ENCODE measurements at regions not wholly inside any gene's neighbourhood (a gene's known extent, or its start where the extent isn't known, plus 50 kb on each side); places are given as distances from the start of the nearest gene placed in this dataset.

DNA sequence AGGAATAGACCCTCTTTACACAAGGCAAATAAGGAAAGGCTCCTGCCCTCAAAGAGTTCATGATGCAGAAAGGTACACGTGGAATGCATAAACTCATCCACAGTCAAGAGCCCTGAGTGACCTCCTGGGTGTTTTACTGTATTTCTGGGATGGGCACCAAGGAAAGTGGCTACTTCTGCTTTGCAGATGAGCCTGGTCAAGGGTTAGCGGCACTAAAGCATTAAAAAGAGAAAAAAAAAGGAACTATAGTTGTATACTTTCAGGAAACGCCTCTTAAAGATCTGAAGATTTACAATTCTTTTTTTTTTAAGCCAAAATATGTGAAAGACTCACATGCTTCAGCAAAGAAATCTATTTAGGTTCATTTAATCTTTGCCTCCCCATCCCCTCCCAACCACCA lies 366.2 kb upstream of the PDE4D start:
- no peak for DNase-seq (ENCODE audit: low spot score)

DNA sequence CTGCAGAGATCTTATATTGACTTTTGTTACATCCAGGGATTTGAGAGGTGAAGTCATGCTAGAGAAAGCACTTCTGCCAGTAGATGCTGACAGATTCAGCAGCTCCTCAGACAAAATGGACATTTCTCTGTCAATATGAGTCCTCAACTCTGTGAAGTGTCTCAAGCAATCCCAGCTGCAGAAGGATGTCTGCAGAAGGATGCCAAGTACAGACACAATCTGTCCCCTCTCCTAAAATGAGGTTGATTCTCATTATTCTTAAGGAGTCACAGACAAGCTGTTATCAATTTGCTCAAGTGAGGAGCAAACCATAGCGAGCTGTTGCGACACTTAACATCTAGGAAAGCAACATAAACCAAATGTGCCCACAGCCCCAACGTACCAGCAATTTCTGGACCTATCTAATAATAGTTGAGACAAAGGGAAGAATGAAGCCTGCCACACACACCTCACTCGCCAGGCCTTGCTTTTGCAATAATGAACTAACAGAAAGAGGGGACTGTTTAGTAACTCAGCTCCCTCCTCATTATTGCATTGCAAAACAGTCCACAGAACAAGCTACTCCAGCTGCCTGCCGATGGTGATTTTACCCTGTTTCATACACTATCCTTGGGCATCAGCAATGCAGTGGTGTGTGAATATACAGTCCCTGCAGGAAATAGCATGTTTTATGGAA lies 364.2 kb upstream of the PDE4D start:
- no peak for DNase-seq (ENCODE audit: low spot score)

DNA sequence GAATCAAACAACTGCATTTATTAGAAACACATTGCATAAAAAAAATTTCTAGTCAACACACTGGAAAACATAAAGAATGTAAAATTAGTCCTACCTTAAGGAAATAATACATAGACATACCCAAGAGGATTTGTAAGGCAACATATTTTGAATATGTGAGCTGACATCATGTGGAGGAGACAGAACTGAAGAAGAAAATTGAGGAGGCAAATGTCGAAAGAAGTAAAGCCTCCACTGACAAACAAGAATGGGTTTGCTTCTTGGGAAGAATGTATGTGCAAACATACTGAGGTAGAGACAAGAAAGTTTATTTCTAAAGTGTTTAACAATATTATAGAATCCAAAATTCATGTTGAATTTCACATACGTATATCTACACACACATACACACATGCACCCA lies 363.0 kb upstream of the PDE4D start:
- no peak for DNase-seq (ENCODE audit: low spot score)

DNA sequence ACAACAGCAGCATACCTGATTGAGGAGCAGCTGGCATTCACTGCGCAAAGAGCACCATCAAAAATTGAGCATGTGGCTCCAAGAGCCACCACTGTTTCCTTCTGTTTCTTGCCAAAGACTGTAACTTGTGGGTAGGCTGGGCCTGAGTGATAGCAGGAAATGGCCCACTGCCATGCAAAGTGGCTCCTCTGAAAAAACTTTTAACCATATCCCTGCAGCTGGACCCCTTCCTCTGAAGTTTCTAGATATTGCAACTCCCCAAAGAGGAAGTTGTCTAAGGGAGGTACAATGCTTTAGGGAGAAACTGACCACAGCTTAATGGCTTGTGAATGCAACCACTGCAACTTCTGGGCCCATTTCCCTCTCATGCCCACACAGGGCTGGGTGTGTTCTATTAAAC lies 355.4 kb upstream of the PDE4D start:
- peak; percentile 7 for DNase-seq (ENCODE audit: low spot score)

DNA sequence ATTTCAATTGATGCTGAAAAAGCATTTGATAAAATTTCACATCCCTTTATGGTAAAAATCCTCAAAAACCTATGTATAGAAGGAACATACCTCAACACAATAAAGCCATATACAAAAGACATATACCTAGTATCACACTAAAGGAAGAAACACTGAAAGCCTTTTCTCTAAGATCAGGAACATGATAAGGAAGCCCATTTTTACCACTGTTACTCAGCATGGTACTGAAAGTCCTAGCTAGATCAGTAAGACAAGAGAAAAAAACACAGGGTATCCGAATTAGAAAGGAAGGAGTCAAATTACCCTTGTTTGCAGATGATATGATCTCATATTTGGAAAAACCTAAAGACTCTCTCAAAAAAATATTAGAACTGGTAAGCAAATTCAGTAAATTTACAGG lies 350.2 kb upstream of the PDE4D start:
- DNase-seq (ENCODE audit: low spot score): no peak

DNA sequence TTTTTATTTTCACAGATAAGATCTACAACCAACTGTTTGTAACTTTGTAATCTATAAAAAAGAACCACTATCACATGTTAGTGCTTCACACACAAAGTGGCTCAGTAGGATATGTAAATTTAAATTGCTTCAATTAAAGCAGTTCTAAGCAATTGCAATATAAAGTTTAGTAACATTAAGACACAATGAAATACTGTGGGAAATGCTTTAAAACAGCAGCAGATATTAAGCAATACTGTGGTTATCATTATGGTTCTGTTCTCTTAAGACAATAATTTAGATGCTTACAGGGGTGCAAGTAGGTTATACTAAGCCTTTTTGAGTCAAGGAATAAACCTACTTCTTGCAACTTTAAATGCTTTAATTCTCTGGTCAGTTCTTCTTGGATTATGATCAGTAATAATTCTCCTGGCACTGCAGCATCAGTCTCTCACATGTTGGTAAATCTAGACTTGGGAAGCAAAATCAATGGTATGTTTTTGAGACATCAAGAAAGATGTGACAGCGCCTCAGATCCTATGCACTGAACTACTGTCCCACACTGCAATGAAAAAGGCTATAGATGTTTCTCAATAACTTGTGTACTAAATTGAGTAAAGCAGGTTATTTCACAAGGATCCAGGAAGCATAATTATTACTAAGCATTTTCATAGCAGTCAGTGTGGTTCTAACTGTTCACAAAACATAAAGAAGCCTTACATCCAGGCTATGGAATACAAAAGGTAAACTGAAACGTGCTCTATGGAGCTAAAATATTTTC lies 338.7 kb upstream of the PDE4D start:
- DNase-seq (ENCODE audit: low spot score): no peak

DNA sequence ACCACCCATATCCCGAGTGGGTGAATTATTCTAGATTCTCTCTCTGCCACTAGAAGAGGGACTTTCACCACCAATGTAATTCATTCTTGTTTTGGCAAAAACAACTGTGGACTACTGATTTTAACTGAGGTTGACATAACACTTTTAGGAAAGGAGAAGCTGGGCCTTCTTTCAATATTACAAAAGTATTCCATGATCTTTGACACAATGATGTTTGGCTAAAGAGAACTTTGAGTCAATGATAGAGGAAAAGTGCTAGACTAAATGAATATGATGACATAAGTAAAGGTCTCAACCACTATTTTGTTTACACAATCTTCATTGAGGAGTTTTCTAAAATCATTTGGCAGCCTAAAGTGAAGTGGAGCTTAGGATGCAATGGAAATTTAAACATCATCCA lies 336.9 kb upstream of the PDE4D start:
- DNase-seq (ENCODE audit: low spot score): no peak

DNA sequence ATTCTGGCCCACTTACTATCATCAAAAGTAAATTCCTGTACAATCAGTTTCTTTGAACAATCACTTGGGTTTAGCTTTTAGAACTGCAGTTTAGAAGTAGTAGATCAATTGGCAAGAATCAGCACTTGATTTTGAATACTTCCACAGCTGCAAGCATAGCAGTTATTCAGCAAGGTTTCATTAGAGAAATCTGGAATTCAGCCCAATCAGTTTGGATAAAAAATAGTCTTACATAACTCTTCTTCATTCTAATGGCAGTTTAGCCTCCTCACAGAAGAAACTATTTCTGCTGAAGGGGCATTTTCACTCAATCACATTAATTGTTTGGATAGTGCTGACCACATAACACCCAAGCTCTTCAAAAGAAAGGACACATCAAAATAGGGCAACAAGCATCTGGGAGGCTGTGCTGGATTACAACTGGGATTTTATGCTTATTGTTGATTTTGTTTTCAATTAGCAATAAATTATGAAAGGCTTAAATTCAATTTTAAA lies 336.2 kb upstream of the PDE4D start:
- DNase-seq (ENCODE audit: low spot score): no peak

DNA sequence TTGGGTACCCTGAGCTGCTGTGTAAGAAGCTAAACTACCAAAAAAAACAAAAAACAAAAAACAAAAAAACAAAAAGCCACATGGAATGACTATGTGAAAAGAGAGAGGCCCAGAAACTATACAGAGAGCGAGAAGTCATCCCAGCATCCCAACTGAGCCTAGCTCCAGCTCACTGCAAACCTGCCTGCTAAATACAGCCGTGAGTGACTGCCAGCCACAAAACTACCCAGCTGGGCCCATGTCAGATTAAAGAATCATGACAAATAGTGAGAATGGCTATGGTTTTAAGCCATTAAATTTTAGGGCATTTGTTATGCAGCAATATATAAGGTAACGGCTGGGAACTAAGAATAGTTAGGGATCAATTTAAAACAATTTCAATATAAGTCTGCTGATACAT lies 335.1 kb upstream of the PDE4D start:
- DNase-seq (ENCODE audit: low spot score): no peak

DNA sequence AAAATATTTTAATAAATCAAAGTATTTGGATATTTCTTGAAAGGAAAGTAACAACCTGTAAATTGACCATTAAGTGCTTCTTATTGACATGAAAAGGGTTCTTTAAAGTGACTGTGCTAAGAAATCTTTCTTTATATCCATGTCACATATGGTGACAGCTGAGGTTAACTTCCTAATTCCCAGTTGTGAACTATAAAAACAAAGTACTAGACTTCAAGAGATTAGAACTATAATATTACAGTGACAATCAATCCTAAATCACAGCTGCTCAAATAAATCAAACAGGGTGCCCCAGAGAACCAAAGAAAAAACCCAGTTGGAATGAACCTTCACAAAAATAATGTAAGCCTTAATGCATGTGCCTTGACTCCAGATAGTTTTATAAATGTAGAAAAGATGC lies 332.6 kb upstream of the PDE4D start:
- DNase-seq (ENCODE audit: low spot score): no peak

DNA sequence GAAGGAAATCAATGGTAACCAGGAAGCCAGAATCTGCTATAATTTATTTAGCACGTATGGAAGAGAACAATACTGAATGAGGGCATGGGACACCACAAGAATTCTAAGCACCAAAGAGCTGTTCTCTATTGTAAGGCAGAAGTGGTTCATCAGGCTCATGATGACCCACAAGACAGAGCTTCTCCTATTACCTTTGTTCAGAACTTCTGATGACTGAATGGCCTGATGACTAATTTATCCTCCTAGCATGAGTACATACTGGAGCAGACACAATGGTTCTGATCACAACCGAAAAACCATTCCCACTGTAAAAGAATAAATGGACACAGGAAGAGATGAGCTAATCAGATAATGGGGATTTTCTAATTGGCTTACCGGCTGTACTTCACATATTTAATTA lies 329.8 kb upstream of the PDE4D start:
- DNase-seq (ENCODE audit: low spot score): no peak

DNA sequence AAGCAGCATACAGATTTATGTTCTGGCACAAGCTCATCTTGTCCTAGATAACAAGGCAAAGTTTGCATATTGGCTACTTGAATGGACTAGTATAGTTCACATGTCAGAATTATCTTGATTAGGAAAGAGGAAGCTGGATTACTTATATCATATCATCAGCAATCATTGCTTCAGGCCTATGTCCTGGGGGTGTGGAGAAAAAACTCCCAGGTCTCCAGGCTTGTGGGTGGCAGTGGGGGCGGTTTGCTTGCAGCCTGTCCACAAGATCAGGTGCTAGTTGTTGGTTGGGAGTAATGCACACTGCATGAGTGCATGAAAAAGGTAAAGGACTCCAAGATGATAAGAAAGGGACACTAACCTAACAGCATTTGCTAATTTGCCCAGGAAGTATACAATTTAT lies 326.4 kb upstream of the PDE4D start:
- no peak for DNase-seq (ENCODE audit: low spot score)

DNA sequence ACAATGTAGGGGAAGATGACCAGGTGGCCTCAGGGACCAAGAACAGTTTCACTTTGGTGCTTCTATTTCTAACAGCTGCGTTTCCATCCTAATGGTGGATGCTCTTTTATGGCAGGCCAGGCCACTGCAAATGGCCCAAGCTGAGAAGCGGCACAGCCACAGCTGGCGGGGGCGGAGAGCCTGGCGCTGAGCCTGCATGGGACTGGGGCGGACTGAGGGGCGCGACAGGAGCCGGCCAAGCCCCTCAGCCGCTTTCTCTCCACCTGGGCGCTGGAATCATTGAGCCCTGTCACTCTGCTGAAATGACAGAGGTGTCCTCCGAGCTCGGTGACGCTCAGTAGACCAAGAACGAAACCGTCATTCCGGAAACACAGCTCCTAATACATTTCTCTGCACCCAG lies 317.3 kb upstream of the PDE4D start:
- DNase-seq (ENCODE audit: low spot score): no peak

DNA sequence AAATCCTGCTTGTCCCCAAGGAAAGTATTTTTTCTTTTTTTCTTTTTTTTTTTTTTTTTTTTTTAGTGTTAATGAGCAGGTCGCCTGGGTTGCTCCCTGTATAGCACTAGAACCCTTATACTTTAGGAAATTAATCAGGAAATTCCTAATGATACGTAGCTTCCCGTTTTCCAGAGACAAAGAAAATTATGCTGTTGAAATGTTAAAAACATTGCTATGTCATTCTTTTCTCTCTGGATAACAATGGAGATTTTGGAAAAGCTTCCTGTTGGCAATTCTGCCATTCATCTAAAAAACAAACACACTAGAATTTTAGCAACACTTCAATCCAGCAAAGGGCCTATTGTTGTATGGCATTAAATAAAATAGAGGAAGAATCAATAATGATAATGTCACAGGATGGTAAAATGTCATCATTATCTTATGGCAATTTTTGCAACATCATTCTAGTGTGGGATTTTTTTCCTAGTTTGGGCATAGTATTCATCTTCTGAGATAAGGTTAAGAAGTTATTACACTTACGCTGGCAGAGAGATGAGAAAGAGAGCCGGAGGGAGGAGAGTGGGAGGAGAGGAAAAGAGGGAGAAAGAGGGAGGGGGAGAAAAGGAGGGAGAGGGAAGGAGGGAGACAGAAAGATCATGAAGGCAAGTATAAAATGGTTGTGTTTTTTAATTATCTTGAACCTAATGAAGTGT lies 315.8 kb upstream of the PDE4D start:
- no peak for DNase-seq (ENCODE audit: low spot score)

DNA sequence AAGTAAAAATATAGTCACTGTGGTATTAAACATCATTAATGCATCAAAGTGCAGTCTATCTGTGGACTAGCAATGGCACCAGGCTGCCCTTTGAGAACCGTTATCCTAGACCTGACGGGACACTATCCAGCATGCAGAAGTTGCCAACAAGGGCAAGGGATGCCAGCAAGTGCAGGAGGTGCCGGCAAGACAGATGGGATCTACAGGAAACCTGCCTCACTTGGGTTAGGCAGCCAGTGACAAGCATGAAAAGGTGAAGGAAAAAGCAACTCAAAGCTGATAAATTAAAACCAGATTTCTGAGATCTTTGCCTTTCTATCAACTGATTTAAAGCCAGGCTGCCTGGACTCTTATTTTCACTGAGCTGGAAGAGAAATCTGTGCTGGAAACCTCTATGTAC lies 315.2 kb upstream of the PDE4D start:
- DNase-seq (ENCODE audit: low spot score): no peak

DNA sequence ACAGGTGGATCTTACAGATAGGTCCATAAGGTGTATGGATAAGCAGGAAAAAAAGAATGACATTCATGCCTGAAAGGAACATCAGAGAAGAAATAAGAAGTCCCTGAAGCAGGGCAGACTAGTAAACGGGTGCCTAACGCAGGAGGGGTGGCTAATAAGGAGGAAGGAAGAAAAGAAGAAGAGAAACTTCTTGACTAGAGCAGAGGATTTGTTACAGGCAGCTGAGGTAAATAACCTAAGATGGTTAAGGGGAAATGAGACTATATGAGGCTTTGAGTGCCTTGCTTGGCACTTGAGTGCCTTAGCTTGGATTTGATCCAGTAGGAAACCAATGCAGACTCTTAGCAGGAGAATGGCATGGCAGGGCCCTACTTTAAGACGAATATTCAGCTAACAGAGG lies 313.5 kb upstream of the PDE4D start:
- no peak for DNase-seq (ENCODE audit: low spot score)

DNA sequence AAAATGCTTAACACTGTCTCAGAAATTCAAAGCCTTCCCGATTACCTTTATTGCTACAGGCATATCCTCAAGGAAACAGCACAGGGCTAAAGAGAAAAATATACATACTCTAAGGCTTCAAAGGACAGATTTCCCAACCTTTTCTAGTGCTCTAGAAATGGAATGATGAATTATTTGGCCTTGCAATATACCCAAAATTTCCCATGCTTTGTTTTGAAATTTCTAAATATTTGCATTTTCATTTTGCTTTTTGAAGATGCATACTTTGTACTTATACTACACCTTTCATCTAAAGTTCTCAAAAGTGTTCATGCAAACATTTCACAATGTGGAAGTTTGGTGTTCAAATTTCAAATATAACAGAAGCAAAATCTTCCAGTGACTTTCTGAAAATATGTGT lies 312.7 kb upstream of the PDE4D start:
- no peak for DNase-seq (ENCODE audit: low spot score)

DNA sequence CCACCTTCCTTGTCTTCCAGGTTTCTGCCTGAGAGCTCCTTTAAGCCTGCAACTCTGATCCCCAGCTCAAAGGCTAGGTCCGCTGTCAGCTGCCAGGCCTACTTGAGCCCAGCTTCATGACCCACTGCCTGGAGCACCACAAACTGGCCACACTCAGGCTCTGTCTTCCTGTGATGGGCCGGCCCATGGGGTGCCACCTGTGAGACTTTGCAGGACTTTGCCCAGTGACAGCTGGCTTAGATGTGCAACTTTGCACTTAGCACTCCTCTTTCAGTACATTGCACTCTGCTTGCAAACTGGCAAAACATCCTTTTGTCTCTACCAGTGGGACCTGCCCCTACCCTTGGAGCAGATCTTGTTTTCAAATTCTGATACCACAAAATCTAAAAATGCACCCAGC lies 311.5 kb upstream of the PDE4D start:
- DNase-seq (ENCODE audit: low spot score): no peak

DNA sequence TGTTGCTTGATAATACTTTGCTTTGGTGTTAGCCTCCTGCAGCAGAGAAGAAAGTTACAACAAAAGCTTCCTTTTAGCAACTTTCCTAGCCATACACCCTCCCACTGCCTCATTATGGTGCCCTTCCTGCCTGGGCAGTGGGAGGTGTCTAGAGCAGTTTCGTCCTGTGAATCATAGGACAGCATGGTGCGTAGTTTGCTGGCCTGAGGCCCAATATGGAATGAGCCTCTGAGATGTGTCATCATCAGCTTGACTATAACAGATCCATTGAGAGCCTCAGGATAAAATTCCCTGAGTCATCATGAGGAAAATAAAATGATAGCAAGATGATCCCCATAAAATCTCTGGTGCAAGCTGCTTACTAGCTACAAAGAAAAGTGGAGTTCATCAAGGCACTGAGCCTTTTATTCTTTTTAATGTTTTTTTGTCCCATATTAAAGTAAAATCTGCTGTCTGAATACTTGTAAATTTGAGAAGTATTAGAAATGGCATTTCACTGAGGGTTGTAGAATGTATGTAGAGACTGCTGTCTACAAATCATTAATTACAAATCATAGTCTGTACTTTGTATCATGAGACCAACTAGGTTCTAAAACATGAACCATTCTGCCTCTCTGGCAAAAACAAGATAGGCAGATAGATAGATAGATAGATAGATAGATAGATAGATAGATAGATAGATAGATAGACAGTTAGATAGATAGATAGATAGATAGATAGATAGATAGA lies 303.0 kb upstream of the PDE4D start:
- no peak for DNase-seq (ENCODE audit: low spot score)

DNA sequence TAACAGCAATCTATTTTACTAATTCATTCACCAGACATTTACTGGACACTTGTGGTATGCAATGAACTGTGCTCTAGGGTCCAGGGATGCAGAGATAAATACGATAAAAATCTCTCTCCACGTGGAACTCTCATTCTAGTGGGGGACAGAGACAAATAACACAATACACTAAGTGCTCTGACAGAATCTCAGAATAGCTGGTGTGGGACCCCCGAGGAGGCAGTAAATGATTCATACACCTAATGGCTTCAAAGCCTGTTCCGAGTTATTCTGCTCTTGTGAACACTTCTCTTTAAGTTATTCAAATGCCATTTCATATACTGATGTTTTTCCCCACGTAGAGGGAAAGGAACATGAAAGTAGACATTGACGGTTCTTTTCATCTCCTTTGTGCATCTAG lies 302.0 kb upstream of the PDE4D start:
- no peak for DNase-seq (ENCODE audit: low spot score)

DNA sequence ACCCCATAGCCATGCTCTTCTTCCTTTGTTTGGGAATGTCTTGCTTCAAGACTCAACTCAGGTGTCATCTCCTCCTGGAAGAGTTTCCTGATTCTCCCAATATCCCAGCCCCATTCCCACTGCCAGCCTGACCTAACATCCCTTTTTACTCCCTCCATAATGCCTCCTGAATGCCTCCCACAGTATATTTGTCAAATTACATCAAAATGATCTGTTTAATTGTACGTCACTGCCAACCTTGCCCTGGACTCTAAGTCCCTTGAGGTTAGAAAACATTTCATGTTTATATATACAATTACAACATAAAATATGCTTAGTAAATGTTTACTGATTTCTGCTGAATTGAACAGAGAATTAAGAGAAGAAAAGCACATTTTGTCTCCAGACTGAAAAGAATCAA lies 301.6 kb upstream of the PDE4D start:
- DNase-seq (ENCODE audit: low spot score): no peak

DNA sequence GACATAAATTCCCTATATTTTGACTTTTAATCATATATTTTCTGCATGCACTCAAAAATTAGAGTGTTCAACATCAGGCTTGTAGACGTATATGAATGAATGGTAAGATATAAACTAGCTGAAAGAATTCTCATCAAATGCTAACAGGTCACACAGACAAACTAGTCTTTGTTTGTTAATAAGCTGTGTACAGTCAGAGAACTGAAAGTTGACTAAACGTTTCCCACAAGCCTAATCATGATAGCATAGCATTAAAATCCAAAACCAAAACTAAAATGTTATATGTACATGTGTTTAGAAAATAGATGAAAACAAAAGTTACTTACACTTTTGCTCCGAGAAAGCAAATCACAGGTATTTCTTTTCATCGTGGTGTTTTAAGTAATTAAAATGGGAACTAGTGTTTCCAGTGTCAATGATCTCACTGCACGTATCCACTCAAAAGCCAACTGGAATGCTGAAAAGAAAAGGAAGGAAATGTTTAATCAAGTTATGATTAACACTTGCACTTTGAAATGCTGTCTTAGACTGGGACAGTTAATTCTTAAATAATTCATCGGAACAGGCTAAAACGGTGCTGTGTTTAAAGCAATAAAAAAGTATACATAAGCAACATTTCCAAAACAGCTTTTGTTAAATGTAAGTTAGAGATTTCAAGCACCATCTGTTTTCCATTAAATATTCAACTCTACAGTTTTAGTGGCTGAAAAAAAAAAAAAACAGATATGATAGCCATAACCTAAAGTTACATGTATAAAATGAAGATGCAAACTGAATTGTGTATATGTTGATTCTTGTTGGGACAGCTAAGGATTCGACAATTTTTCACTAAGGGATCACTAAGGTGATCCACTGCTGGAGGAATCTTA lies 291.9 kb upstream of the PDE4D start:
- DNase-seq (ENCODE audit: low spot score): no peak
